ENCODE measurements at regions not wholly inside any gene's neighbourhood (a gene's known extent, or its start where the extent isn't known, plus 50 kb on each side); places are given as distances from the start of the nearest gene placed in this dataset.

DNA sequence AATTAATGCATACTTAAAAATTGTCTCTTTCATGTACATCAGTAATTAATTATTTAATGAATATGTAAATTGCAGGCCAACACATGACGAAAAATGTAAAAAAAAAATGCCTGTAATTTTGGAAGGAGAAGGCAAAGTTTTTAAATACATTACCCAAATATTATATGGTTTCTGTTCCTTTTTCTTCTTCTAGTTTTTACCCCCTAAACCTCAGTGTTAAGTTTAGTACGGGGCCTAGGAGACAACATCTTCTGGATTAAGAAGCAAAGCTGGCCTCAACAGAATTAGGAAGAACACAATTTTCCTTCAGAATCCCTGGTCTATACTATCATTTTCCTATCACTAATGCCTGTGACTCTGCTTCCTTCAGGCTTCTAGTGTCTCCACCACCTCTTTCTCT lies 459.3 kb upstream of the NRP1 start:
- ATAC-seq (ENCODE audit: low read depth) (no peak), DNase-seq (no peak)
- no peaks in the 10 kb centered on the region for H3K27me3 ChIP-seq (replicated peaks in 1 of 4; ENCODE audit: control extremely low read depth in 1 of 4, control insufficient read depth in 3 of 4, insufficient read depth in 4 of 4, low read length in 3 of 4)
- no peaks in the 10 kb centered on the region for H3K9me3 Mint-ChIP-seq (ENCODE audit: insufficient read depth)
- TF ChIP-seq, protein P1, sequence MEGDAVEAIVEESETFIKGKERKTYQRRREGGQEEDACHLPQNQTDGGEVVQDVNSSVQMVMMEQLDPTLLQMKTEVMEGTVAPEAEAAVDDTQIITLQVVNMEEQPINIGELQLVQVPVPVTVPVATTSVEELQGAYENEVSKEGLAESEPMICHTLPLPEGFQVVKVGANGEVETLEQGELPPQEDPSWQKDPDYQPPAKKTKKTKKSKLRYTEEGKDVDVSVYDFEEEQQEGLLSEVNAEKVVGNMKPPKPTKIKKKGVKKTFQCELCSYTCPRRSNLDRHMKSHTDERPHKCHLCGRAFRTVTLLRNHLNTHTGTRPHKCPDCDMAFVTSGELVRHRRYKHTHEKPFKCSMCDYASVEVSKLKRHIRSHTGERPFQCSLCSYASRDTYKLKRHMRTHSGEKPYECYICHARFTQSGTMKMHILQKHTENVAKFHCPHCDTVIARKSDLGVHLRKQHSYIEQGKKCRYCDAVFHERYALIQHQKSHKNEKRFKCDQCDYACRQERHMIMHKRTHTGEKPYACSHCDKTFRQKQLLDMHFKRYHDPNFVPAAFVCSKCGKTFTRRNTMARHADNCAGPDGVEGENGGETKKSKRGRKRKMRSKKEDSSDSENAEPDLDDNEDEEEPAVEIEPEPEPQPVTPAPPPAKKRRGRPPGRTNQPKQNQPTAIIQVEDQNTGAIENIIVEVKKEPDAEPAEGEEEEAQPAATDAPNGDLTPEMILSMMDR (IDR thresholded peaks at IDR 0.05) = no peak
- no peak for TF ChIP-seq EZH2 (IDR thresholded peaks at IDR 0.05; ENCODE audit: borderline replicate concordance, insufficient read depth, low read depth, low read length, poor library complexity, severe bottlenecking)
- H3K4me1 ChIP-seq (ENCODE audit: control insufficient read depth in 2 of 2, insufficient read depth in 2 of 2, low read length in 2 of 2) = no peaks in the 10 kb centered on the region
- 71% methylated on average over 1 of the region's 2 CpGs for whole genome bisulfite sequencing (ENCODE audit: insufficient coverage)
- no peaks in the 10 kb centered on the region for H3K9me3 ChIP-seq (ENCODE audit: control extremely low read depth in 1 of 3, control insufficient read depth in 2 of 3, insufficient read depth in 1 of 3, low read length in 2 of 3)
- no peaks in the 10 kb centered on the region for H3K4me1 Mint-ChIP-seq
- H3K4me2 ChIP-seq (replicated peaks; ENCODE audit: low read depth, low read length, poor library complexity, severe bottlenecking) = no peak overlapping the region
- ChIA-PET POLR2A (no interaction called here), CTCF (no interaction called here)
- H3K4me3 Mint-ChIP-seq = no peak overlapping the region
- no peaks in the 10 kb centered on the region for H3K36me3 ChIP-seq (replicated peaks in 1 of 2; ENCODE audit: control extremely low read depth in 1 of 2, control insufficient read depth in 1 of 2, extremely low read depth in 1 of 2, insufficient read depth in 2 of 2, low read length in 1 of 2)
- H3K27ac ChIP-seq (ENCODE audit: low read length in 2 of 2) = no peak overlapping the region
- no peaks in the 10 kb centered on the region for H3K27me3 Mint-ChIP-seq
- no peaks in the 10 kb centered on the region for H3K79me2 ChIP-seq (ENCODE audit: control insufficient read depth, insufficient read depth, low read length)
- no peaks in the 10 kb centered on the region for H4K20me1 ChIP-seq (ENCODE audit: control insufficient read depth, insufficient read depth, low read length, poor library complexity, severe bottlenecking)
- H3K27ac Mint-ChIP-seq = no peak overlapping the region
- H3K4me3 ChIP-seq (ENCODE audit: control extremely low read depth in 1 of 5, extremely low read depth in 1 of 5, insufficient read depth in 1 of 5, low read depth in 2 of 5, low read length in 4 of 5) = no peak overlapping the region
- H3K9ac ChIP-seq (ENCODE audit: low read length) = no peak overlapping the region
- H2AFZ ChIP-seq (ENCODE audit: insufficient read depth, low read depth, low read length, poor library complexity, severe bottlenecking) = no peak overlapping the region
- intact Hi-C loops (cut with micrococcal nuclease) = no loop called here

DNA sequence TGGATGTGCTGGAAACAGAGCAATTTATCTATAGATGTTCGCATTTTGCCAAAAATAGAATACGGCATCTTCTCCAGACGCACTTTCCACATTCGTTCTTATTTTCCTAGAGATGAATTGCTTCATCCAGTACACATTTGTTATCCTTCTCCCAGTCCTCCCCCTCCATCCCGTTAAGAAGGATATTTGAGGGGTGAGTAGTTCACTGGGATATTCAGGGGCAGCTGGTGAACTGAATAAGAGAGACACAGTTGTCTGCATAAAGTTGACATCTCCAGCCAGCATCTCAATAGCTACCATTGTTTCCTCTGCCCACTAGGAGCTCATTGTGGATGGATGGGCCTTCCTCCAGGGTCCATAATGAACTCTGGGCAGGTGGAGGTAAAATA lies 456.8 kb upstream of the NRP1 start:
- Histone ChIP-seq H4K20me1 (ENCODE audit: control insufficient read depth, insufficient read depth, low read length, poor library complexity, severe bottlenecking) (no peaks in the 10 kb centered on the region), H3K4me1 (ENCODE audit: control insufficient read depth in 2 of 2, insufficient read depth in 2 of 2, low read length in 2 of 2) (no peaks in the 10 kb centered on the region), H3K27me3 (replicated peaks in 1 of 4; ENCODE audit: control extremely low read depth in 1 of 4, control insufficient read depth in 3 of 4, insufficient read depth in 4 of 4, low read length in 3 of 4) (no peaks in the 10 kb centered on the region), H3K4me3 (ENCODE audit: control extremely low read depth in 1 of 5, extremely low read depth in 1 of 5, insufficient read depth in 1 of 5, low read depth in 2 of 5, low read length in 4 of 5) (no peak overlapping the region), H3K27ac (ENCODE audit: low read length in 2 of 2) (no peak overlapping the region), H3K4me2 (replicated peaks; ENCODE audit: low read depth, low read length, poor library complexity, severe bottlenecking) (no peak overlapping the region), H3K9me3 (ENCODE audit: control extremely low read depth in 1 of 3, control insufficient read depth in 2 of 3, insufficient read depth in 1 of 3, low read length in 2 of 3) (peaks cover 0 to 2% (median 0%) of the 10 kb centered on the region in 3 donors), H2AFZ (ENCODE audit: insufficient read depth, low read depth, low read length, poor library complexity, severe bottlenecking) (no peak overlapping the region), H3K9ac (ENCODE audit: low read length) (no peak overlapping the region), H3K79me2 (ENCODE audit: control insufficient read depth, insufficient read depth, low read length) (no peaks in the 10 kb centered on the region), H3K36me3 (replicated peaks in 1 of 2; ENCODE audit: control extremely low read depth in 1 of 2, control insufficient read depth in 1 of 2, extremely low read depth in 1 of 2, insufficient read depth in 2 of 2, low read length in 1 of 2) (no peaks in the 10 kb centered on the region)
- Mint-ChIP-seq H3K4me3 (no peak overlapping the region), H3K27ac (no peak overlapping the region), H3K27me3 (no peaks in the 10 kb centered on the region), H3K9me3 (ENCODE audit: insufficient read depth) (no peaks in the 10 kb centered on the region), H3K4me1 (no peaks in the 10 kb centered on the region)
- DNase-seq = no peak
- ChIA-PET CTCF (no interaction called here), POLR2A (no interaction called here)
- intact Hi-C loops (cut with micrococcal nuclease) = no loop called here
- TF ChIP-seq, protein P1 (IDR thresholded peaks at IDR 0.05) = no peak
- no peak for TF ChIP-seq EZH2 (IDR thresholded peaks at IDR 0.05; ENCODE audit: borderline replicate concordance, insufficient read depth, low read depth, low read length, poor library complexity, severe bottlenecking)
- no CpG with 5 or more reads among the region's 5 CpGs for WGBS (ENCODE audit: insufficient coverage)
- no peak for ATAC-seq (ENCODE audit: low read depth)

All from B cell (primary cell).